ENCODE measurements at regions not wholly inside any gene's neighbourhood (a gene's known extent, or its start where the extent isn't known, plus 50 kb on each side); places are given as distances from the start of the nearest gene placed in this dataset.

GRCh38 chr2:105669384-105669891, 75.3 kb upstream of the NCK2 start:
- no peak overlapping the region for H3K4me3 ChIP-seq (ENCODE audit: extremely low read depth in 1 of 4, insufficient read depth in 2 of 4, low read depth in 3 of 4, low read length in 4 of 4)
- H2BK5ac ChIP-seq (ENCODE audit: low read depth, low read length): no peak overlapping the region
- H2BK20ac ChIP-seq (ENCODE audit: low read length): no peak overlapping the region
- no peaks in the 10 kb centered on the region for H3K27me3 ChIP-seq (replicated peaks in 1 of 4; ENCODE audit: control insufficient read depth in 3 of 4, extremely low read depth in 1 of 4, insufficient read depth in 3 of 4, low read length in 3 of 4)
- H3K4ac ChIP-seq (replicated peaks; ENCODE audit: insufficient read length, low read depth, low read length): no peak overlapping the region
- H3K18ac ChIP-seq (ENCODE audit: extremely low read depth, low read length): no peak overlapping the region; the same call in 1 of the 2 replicates
- H3K36me3 ChIP-seq (ENCODE audit: control insufficient read depth in 2 of 4, insufficient read depth in 4 of 4, low read length in 3 of 4): no peaks in the 10 kb centered on the region
- H2BK120ac ChIP-seq (replicated peaks; ENCODE audit: low read depth, low read length): no peak overlapping the region
- no peak overlapping the region for H3K4me2 ChIP-seq (ENCODE audit: insufficient read depth in 1 of 2, low read depth in 2 of 2, low read length in 2 of 2)
- POLR2A ChIA-PET (ENCODE audit: partially characterized antibody): no interaction called here
- H4K91ac ChIP-seq (replicated peaks; ENCODE audit: insufficient read length, low read length): no peak overlapping the region
- H3K9me3 ChIP-seq (ENCODE audit: insufficient read depth in 2 of 2, low read depth in 1 of 2, low read length in 1 of 2): peaks cover 9 to 14% of the 10 kb centered on the region in 2 experiments
- no peaks in the 10 kb centered on the region for H3K79me1 ChIP-seq (ENCODE audit: low read depth, low read length)
- H3K27ac ChIP-seq (ENCODE audit: low read depth, low read length): no peak overlapping the region
- DNase-seq (ENCODE audit: low read depth in 1 of 2, low spot score in 2 of 2): peak in 1 of 2 experiments; percentile 14
- H4K20me1 ChIP-seq (replicated peaks in 1 of 2; ENCODE audit: control insufficient read depth in 1 of 2, insufficient read depth in 2 of 2, low read length in 2 of 2): no peaks in the 10 kb centered on the region
- no peak overlapping the region for H2AK5ac ChIP-seq (ENCODE audit: low read depth, low read length)
- H3K79me2 ChIP-seq (ENCODE audit: control insufficient read depth in 1 of 2, insufficient read depth in 2 of 2, low read length in 2 of 2): no peaks in the 10 kb centered on the region
- H3K14ac ChIP-seq (ENCODE audit: insufficient read length): no peak overlapping the region
- no peak overlapping the region for H4K5ac ChIP-seq (ENCODE audit: insufficient read length, low read depth, low read length)
- no peak for FAIRE-seq
- H3K9ac ChIP-seq (replicated peaks in 1 of 4; ENCODE audit: extremely low read depth in 1 of 4, low read depth in 3 of 4, low read length in 3 of 4): no peak overlapping the region
- H4K8ac ChIP-seq (ENCODE audit: extremely low read depth, insufficient read depth, low read length): no peak overlapping the region
- H3K23me2 ChIP-seq (ENCODE audit: low read depth, low read length): no peaks in the 10 kb centered on the region
- no peak overlapping the region for H3K23ac ChIP-seq (ENCODE audit: insufficient read length)
- no peaks in the 10 kb centered on the region for H3K4me1 ChIP-seq (replicated peaks in 1 of 4; ENCODE audit: control insufficient read depth in 3 of 4, insufficient read depth in 4 of 4, low read length in 3 of 4)
- no peak overlapping the region for H2AFZ ChIP-seq (ENCODE audit: low read length)
- no peak overlapping the region for H2BK12ac ChIP-seq (ENCODE audit: low read depth, low read length)
- TF ChIP-seq NANOG (IDR thresholded peaks at IDR 0.05; ENCODE audit: insufficient read depth, low read depth, low read length, poor library complexity, severe bottlenecking) (no peak), GTF2F1 (IDR thresholded peaks at IDR 0.05; ENCODE audit: borderline replicate concordance, low read depth, low read length) (no peak)
- no peak overlapping the region for H2BK15ac ChIP-seq (ENCODE audit: low read length)
- CTCF ChIA-PET (ENCODE audit: partially characterized antibody): interaction anchor here (1.6 kb wide), 1 partner anchor 93 kb away, joined by 6 read pairs; no protein-coding TSS in a partner anchor
- no peak overlapping the region for H3K56ac ChIP-seq (replicated peaks; ENCODE audit: insufficient read length, low read depth, low read length)
- 84% methylated on average over 4 of the region's 4 CpGs; no CpG with 5 or more reads in 1 of the 2 experiments for WGBS, 2 experiments (ENCODE audit: extremely low coverage in 1 of 2, insufficient coverage in 1 of 2, insufficient read length in 1 of 2, insufficient replicate concordance in 2 of 2, low coverage in 1 of 2, low lambda C conversion rate in 2 of 2, missing lambda C conversion rate in 1 of 2)
